ENCODE measurements at regions not wholly inside any gene's neighbourhood (a gene's known extent, or its start where the extent isn't known, plus 50 kb on each side); places are given as distances from the start of the nearest gene placed in this dataset.

- TF ChIP-seq CTCF (IDR thresholded peaks at IDR 0.05), result no peak
- no peak for TF ChIP-seq EP300 (IDR thresholded peaks at IDR 0.05)
- no peak for TF ChIP-seq POLR2A (IDR thresholded peaks at IDR 0.05)
- H3K9me3 ChIP-seq, result no peaks in the 10 kb centered on the region
- DNase-seq, result no peak
- H3K4me1 ChIP-seq (ENCODE audit: insufficient read depth), result no peaks in the 10 kb centered on the region
- H3K27ac ChIP-seq, result no peak overlapping the region
- H3K27me3 ChIP-seq, result no peaks in the 10 kb centered on the region
- H3K4me3 ChIP-seq, result no peak overlapping the region
- intact Hi-C loops (cut with DNase I), result no loop called here
- WGBS, 3 donors, result 79 to 87% (median 80%) methylated on average over 4 of the region's 4 CpGs
- H3K36me3 ChIP-seq, result no peaks in the 10 kb centered on the region
Measured at GRCh38 chr6:44733126-44733525, 345.6 kb downstream of the CDC5L start.

DNA sequence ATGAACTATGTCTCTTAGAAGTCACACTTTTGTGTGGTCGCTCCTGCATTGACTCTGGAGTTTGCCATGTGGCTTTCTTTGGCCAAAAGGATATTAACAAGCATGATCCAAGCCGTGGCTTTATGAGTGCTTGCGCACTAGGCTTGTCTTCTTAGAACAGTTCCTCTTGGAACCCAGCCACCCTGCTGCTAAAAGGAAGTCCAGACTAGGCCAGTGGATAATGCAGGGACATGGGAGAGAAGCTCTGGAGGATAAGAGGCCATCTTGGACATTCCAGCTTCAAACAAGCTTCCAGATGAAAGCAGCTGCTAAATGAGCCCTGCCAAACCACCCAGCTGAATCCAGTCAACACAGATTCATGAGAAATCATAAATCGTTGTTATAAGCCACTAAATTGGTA is 346.4 kb downstream of the CDC5L start:
- Histone ChIP-seq H3K4me3 (no peak overlapping the region), H3K36me3 (no peaks in the 10 kb centered on the region), H3K9me3 (no peaks in the 10 kb centered on the region), H3K27ac (no peak overlapping the region), H3K27me3 (no peaks in the 10 kb centered on the region), H3K4me1 (ENCODE audit: insufficient read depth) (no peaks in the 10 kb centered on the region)
- TF ChIP-seq CTCF (IDR thresholded peaks at IDR 0.05), result no peak
- TF ChIP-seq EP300 (IDR thresholded peaks at IDR 0.05), result no peak
- no peak for TF ChIP-seq POLR2A (IDR thresholded peaks at IDR 0.05)
- intact Hi-C loops (cut with DNase I), result no loop called here
- WGBS, 3 donors, result 35 to 48% (median 39%) methylated on average over 4 of the region's 4 CpGs
- no peak for DNase-seq

DNA sequence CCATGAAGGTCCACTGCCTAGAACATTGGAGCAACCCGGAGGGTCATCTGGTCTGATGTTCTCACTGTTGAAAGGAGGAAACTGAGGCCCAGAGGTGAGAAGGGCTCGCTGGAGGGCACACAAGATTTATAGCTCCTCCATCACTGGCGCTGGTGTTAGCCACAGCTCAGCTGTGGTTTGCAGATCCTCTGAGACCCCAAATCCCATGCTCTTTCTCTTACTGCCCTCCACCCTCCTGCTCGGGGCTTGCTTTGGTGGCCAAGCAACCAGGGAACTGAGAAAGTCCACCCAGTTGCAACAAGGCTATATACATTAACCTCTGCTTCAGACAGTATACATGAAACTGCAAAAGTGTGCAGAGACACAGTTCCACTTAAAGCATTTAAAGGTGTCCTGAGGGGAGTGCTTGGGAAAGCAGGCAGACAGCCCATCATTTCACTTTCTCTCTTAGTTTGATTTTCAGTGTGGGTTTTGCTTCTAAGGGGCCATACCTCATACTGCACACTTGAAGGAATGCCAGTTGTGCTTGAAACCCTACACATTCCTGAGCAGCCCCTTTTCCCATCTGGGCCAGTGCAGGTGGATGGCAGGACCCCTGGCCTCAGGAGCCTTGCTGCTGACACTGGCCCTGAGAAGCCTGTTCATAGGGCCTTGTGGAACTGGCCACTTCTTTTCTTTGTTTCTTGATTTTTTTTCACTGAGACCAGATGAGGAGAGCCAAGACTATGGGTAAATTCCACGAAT is 347.6 kb downstream of the CDC5L start:
- Histone ChIP-seq H3K9me3 (no peaks in the 10 kb centered on the region), H3K27me3 (no peaks in the 10 kb centered on the region), H3K36me3 (no peaks in the 10 kb centered on the region), H3K4me3 (no peak overlapping the region), H3K4me1 (ENCODE audit: insufficient read depth) (no peaks in the 10 kb centered on the region), H3K27ac (no peak overlapping the region)
- no peak for DNase-seq
- intact Hi-C loops (cut with DNase I), result no loop called here
- TF ChIP-seq POLR2A (IDR thresholded peaks at IDR 0.05), result no peak
- TF ChIP-seq CTCF (IDR thresholded peaks at IDR 0.05), result no peak
- TF ChIP-seq EP300 (IDR thresholded peaks at IDR 0.05), result no peak
- WGBS, 3 donors, result 79 to 81% (median 79%) methylated on average over 5 of the region's 5 CpGs

DNA sequence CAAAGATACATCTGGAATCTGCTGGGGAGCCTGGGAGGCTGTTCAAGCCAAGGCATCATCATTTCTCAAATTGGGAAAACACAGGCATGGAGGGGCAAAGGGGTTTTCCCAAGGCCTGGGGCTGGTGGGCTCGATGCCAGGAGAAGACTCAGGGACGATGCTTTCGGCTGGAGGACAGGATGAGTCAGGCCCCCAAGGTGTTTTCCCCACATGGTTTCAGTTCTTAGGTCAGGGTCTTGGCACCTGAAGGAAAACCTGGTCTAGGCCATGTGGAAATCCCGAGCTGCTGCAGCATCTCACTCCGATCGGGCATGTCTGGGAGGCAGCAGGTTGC is 348.1 kb downstream of the CDC5L start:
- Histone ChIP-seq H3K27me3 (no peaks in the 10 kb centered on the region), H3K27ac (no peak overlapping the region), H3K36me3 (no peaks in the 10 kb centered on the region), H3K4me1 (ENCODE audit: insufficient read depth) (no peaks in the 10 kb centered on the region), H3K9me3 (no peaks in the 10 kb centered on the region), H3K4me3 (no peak overlapping the region)
- intact Hi-C loops (cut with DNase I), result no loop called here
- 42 to 49% (median 45%) methylated on average over 6 of the region's 6 CpGs for WGBS, 3 donors
- TF ChIP-seq CTCF (IDR thresholded peaks at IDR 0.05) (no peak), EP300 (IDR thresholded peaks at IDR 0.05) (no peak), POLR2A (IDR thresholded peaks at IDR 0.05) (no peak)
- DNase-seq, result no peak
